GM18868 (cell line): ENCODE measurements at regions not wholly inside any gene's neighbourhood (a gene's known extent, or its start where the extent isn't known, plus 50 kb on each side); places are given as distances from the start of the nearest gene placed in this dataset.
"Not testable (repeated sequence)": the region's sequence is repeated elsewhere in the genome, so short reads cannot be mapped to it uniquely, and the experiment has no call there.

Source experiments
- ATAC-seq: cut with Tn5 transposase; IDR thresholded peaks from one replicate; pipeline ENCODE4 v1.9.1; 2021; ENCODE audit warnings: mild to moderate bottlenecking, moderate library complexity; ENCODE audit not compliant: unreplicated experiment

GRCh38 chr13:23947893-23948292 is 50.6 kb upstream of the C1QTNF9B start:
- no peak for ATAC-seq

- ATAC-seq = no peak
Measured at GRCh38 chr13:23949200-23949599, 51.9 kb upstream of the C1QTNF9B start.

GRCh38 chr13:23949736-23950135 is 52.4 kb upstream of the C1QTNF9B start:
- ATAC-seq = no peak

DNA sequence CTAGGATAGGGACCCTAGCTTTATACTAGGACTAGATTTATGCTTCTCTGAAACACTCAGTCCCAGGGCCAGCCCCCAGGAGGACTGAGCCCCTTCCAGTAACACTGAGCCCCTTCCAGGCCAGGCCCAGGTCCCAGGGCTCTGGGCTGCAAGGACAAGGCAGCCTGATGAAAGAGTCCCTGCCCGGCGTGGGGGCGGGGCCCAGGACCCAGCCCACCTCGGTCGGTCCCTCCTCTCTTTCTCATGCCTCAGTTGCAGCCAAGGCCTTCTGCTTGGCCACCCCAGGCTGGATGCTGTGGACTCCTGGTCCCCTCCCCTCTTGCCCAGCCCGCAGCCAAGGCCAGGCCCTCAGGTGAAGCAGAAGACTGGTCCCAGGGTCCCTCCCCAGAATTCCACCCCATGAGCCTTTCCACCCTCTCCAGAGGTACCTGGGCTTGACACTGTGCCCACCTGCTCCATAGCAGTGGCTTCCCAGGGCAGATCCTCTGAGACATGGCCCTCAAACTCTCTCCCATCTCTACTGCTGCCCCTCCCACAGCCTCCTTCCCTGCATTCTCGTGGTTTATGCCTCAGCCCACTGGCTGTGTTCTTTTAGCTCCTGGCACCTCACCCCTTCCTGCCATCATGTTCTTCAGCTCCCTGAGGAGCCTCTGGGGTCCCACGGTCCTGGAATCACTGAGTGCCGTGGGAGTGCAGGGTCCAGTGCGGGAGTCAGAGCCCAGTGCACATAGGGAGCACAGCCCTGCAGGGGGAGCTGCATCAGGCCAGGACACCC is 53.6 kb upstream of the C1QTNF9B start:
- ATAC-seq = no peak

- ATAC-seq = no peak
Measured at GRCh38 chr13:23952796-23953195, 55.5 kb upstream of the C1QTNF9B start.

DNA sequence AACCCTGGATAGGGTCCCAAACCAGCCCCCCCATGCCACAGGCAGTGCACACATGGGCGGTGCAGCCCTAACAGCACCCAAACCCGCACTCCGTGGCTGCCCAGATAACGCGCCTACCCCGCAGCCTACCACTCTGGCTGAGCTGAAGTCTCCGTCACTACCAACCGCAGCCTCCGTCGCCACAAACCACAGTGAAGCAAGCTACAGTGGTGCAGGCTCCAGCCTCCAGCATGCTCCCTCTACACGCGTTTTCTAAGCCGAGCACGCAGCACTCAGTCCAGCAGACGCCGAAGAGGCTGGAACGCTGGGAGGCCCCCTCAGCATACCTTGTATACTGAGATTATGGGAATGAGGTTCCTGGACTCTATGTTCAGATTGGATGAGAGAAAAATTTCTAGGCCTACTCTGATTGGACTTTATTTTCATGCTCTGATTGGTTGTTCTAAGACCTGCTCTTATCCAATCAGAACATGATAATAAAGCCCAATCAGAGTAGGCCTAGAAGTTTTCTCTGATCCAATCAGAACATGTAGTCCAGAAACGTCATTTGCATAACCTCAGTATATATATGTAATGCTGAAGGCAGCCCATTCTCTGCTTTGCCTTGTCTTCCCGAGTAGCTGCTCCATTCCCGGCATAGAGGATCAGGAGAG is 56.7 kb upstream of the C1QTNF9B start:
- no peak for ATAC-seq

DNA sequence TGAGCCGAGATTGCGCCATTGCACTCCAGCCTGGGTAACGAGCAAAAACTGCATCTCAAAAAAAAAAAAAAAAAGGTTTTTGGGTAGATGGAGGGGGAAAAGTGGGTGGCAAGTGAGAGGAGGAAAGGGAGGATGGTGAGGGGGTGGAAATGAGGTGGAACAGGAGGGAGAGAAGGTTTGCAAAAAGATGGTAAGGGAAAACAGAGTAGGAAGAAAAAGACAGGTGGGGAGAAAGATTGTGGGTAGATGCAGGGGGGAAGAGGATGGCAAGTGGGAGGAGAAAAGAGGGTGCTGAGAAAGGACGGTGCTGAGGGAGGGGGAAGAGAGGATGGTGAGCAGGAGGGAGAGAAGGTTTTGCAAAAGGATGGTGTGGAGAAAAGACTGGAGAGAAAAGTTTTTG is 57.8 kb upstream of the C1QTNF9B start:
- no peak for ATAC-seq

DNA sequence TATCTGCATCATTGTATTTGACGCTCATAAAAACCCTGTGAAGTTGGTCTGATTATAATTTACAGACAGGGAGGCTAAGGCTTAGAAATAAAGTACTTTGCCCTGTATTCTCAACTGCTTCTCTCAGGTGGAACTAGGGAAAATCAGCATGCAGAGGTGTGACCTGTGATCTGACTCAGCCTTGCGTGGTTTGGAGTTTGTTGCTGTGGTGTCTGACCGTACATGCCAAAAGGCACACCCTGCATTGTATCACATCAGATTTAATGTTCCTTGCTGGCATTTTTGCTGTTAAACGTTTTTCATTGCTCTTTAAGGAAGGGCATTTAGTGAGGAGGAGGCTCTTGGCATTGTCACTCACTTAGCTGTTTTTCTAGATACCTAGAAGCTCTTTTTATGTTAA is 58.8 kb upstream of the C1QTNF9B start:
- no peak for ATAC-seq

DNA sequence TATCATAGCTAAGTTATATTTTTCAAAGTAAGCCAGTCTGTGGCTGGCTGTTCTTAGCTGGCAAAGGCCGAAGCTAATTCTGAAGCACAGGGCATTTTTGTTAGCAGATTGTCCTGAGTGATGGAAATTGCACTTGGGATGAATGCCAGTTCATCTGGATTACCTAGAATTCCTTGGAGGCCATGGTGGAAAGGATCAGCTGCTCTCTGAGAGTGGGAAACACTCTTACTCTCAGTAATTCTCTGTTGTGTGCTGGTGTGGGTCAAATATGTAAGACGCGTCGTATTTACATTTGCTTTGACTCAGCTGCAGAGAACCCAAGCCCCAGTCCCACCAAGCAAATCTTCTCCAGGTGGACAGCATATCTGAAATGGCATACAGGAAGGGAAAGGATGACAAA is 60.7 kb upstream of the C1QTNF9B start:
- ATAC-seq = no peak

DNA sequence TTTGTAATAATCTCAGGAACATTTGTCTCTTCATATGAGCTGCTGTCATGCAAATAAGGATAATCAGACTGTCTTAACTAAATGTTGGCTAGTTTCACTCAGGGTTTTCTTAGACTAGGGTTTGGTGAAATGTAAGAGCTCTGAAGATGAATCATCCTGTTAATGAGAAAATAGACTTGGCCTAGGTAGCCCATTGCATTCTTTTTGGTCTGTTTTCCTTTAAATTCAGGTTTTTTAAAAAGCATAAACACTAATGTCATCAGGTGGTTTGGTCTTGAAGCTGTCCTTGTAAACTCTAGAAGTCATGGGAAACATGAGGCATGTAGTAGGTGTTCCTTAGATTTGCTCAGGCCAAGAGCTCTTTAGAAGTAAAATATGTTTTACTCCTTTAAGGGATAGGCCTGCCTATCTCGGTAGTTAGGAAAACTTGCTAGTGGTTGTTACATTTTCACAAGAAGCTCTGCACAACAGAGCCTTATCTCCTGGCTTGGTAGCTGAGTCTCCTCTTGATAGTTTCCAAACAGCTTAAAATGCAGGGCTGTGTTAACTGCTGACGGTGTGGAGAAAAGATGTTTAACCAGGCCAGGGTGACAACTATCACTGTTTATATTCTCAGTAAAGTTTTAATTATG is 62.0 kb upstream of the C1QTNF9B start:
- no peak for ATAC-seq

DNA sequence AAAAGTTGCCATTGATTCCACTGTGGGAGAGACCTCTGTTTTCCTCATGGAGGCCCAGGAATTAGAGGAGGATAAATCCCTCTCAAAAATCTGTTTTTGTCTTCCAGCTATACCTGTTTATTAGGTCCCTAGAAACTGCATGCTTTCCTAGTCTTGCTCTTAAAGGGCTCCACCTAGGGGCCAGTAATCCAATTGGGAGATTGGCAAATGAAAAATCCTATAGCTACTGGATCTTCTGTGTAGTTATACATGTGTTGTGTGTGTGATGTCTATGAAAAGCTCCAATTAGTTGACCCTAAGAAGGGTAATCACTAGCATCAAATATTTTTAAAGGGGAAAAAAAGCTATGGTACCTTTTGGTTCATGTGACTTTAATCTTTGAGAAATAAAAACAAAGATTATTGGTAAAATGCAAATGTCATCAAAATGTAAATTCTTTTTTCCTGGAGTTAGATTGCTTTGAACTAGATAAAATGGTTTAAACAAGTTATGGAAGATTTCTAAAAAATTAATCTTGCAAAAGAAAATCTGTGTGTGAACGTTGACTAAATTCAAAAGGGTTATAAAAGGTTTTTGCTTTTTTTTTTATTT is 63.4 kb upstream of the C1QTNF9B start:
- ATAC-seq = no peak

DNA sequence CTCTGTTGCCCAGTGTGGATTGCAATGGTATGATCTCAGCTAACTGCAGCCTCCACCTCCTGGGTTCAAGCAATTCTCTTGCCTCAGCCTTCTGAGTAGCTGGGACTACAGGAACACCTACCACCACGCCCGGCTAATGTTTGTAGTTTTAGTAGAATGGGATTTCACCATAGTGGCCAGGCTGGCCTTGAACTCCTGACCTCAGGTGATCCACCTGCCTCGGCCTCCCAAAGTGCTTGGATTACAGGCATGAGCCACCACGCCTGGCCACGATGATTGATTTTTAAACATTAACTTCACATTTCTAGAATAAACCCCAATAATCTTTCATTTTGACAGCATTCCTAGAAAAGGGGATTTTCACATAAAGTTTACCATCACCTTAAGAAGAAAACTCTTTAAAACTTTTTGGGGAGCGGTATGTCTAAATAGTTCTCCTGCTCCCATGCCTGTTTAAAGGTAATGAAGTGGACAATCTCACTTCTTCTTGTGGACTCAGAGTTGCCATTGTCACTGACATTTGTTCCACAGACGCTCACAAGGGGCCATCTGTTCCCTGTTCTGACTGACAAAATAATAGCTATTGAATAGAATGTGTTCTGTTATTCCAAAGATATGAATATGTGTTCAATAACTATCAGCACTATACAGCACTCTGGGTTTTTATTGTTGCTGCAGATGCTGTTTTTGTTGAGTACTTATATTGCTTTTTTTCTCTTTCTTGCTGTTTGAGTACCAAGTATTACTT is 66.1 kb upstream of the C1QTNF9B start:
- ATAC-seq = peak; percentile 21

DNA sequence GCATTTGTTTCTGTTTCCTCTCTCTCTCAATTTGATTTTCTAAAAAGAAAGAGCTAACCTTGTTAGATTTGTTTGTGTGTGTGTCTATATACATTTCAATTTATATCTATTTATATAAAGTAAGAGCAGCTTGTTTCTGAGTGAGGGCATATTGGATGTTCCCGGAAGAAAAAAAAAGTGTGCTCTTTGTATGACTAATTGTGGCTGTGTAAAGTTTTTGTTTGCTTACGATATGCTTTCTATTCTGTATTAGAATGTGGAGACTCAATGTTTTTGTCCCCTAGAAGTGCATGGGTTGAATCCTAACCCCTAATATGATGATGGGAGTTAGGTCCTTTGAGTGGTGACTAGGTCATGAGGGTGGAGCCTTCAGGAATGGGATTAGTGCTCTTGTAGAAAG is 66.6 kb upstream of the C1QTNF9B start:
- peak; percentile 45 for ATAC-seq

DNA sequence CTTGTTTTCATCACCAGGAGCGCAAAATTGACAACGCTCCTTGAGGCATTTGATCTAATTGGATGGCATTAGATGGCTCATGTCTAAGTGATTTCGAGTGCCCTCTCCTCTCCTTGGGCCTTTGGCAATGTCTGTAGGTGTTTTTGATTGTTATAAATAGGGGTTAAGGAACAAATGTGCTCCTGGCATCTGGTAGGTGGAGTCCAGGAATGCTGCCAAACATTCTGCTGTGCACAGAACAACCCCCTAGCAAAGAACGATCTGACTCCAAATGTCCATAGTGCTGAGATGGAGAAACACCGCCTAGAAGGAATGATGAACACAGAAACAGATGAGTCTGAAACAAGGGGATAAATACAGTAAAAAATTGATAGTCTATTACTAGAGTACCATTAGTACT is 68.0 kb upstream of the C1QTNF9B start:
- ATAC-seq = no peak

GRCh38 chr13:23966221-23966690 is 69.0 kb upstream of the C1QTNF9B start:
- ATAC-seq = no peak

DNA sequence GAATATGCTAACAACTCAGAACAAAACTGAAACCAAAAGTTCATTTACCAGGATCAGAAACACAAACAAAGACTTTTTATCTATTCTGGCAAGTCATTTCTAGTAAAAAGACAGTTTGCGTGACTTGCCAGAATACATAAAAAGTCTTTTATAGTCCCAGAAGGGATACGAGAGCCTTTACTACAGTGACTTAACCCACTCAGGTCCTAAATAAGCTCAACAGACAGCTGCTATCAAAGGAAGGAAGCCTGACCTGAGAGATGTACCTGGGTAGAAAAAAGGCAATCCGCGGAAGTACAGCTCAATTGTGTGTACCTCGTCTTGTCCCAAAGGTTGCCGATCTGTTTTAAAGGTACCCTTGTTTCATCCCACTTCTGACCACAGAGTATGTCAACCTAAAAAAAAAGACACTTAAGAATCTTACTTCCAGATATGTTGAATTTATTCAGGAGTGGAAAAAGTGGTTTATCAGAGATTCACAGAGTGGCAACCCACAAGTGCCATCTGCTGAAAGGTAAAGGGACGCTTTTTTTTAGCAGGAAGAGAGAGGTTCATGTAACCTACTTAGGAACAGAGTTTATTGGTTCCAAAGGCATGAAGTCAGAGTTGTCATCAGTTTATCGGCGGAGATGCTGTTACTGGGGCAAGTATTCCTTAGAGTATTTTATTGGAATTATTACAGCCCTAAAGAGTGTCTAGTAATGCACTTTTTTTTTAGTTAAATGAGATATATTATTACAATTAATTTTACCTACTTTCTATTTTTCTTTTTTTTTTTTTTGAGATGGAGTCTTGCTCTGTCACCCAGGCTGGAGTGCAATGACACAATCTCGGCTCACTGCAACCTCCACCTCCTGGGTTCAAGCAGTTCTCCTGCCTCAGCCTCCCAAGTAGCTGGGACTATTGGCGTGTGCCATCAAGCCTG is 69.7 kb upstream of the C1QTNF9B start:
- peak; percentile 72 for ATAC-seq

DNA sequence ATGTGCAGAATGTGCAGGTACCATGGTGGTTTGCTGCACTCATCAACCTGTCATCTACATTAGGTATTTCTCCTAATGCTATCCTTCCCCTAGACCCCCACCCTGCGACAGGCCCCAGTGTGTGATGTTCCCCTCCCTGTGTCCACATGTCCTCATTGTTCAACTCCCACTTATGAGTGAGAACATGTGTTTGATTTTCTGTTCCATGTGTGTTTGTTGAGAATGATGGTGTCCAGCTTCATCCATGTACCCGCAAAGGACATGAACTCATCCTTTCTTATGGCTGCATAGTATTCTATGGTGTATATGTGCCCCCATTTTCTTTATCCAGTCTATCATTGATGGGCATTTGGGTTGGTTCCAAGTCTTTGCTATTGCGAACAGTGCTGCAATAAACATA is 70.5 kb upstream of the C1QTNF9B start:
- ATAC-seq = not testable (repeated sequence)

DNA sequence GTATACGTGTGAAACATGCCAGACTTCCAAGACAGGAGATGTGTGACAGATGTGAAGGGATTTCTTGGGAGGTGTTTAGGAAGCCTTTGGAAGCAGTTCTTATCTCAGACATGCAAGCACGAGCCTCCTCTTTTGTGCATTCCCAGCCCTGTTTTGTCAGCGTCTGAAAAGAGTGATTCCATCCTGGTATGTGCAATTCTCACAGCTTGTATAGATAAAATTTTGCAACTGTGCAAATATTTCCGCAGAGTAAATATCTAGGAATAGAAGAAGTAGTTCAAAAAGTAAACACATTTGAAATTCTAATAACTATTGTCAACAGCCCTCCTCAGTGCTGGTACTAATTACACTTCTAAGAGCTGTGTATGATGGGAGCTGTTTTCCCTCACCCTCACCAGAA is 72.3 kb upstream of the C1QTNF9B start:
- no peak for ATAC-seq

DNA sequence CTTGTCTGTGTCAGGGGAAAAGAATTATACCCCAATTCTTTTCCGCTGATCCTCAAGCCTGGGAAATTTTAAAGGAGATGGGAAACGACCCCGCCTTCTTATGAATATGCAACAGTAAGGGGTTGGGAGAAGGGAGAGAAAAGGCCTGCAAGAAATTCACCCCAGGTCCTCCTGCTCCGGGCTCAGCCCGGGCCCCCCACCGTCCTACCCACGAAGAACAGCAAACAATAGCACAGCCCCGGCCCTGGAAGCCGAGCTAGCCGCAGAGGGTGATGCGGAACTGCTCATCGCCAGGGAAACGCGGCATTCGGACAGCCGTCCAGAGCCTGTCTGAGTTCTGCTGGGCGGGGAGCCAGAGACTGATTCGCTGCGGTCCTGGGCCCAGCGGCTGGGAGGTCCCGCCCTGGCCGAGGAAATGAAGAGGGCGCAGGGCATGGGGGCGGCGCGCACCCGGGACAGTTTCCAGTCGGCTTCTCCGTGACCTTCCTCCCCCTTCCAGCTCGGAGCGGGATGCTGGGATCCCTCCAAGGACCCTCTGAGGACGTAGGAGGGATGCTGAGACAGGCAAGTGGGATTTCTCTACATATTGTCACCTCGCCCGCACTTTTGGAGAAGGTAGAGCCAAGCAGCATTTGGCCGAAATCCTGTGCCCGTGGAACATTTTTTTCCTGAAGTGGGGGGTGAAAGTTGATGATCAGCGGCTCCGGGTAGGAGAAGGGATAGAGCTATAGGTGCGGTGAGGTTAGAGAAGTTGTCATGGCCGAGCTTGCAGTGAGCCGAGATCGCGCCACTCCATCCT is 82.3 kb upstream of the C1QTNF9B start:
- ATAC-seq = peak; percentile 40
